Lung (tissue), 11 donors: ENCODE measurements at regions not wholly inside any gene's neighbourhood (a gene's known extent, or its start where the extent isn't known, plus 50 kb on each side); places are given as distances from the start of the nearest gene placed in this dataset.
A peak's percentile ranks its signal among the peaks of the same experiment; 100 is the strongest.

Experiments
- ATAC-seq: fragments of 200-7000 bp; cut with Tn5 transposase; one replicate; pipeline ENCODE4 v1.9.1; 2020; ENCODE audit warnings: moderate number of reproducible peaks; ENCODE audit not compliant: insufficient read depth, low FRiP score
- DNase-seq, 3 donors: peaks; one replicate each; pipeline ENCODE4 v3.0.0-alpha.2; 2013 to 2017
- H3K27ac ChIP-seq, 2 donors: one replicate each; pipeline ENCODE4 v1.5.1; 2013; ENCODE audit warnings: mild to moderate bottlenecking in 2 of 2, moderate library complexity in 2 of 2, control low read depth in 1 of 2, inconsistent platforms in 1 of 2, low read depth in 1 of 2, low read length in 1 of 2
- H3K27me3 ChIP-seq, 3 donors: one replicate each; pipeline ENCODE4 v1.5.1; 2013; ENCODE audit warnings: low read length in 2 of 3; ENCODE audit not compliant: control insufficient read depth in 3 of 3, insufficient read depth in 3 of 3
- H3K36me3 ChIP-seq, 4 donors: one replicate each; pipeline ENCODE4 v1.5.1; 2013; ENCODE audit warnings: low read length in 4 of 4, mild to moderate bottlenecking in 1 of 4, moderate library complexity in 1 of 4; ENCODE audit not compliant: control insufficient read depth in 4 of 4, insufficient read depth in 4 of 4
- H3K4me1 ChIP-seq, 5 donors: one replicate each; pipeline ENCODE4 v1.5.1; 2013; ENCODE audit warnings: low read length in 5 of 5, mild to moderate bottlenecking in 2 of 5, moderate library complexity in 1 of 5; ENCODE audit not compliant: control insufficient read depth in 5 of 5, insufficient read depth in 5 of 5
- H3K4me3 ChIP-seq: one replicate; pipeline ENCODE4 v1.5.1; 2013; ENCODE audit warnings: mild to moderate bottlenecking, control low read depth, moderate library complexity
- H3K9ac ChIP-seq, 2 donors: one replicate each; pipeline ENCODE4 v1.5.1; 2013; ENCODE audit warnings: low read length in 2 of 2, control low read depth in 1 of 2; ENCODE audit not compliant: insufficient read depth in 1 of 2
- H3K9me3 ChIP-seq, 4 donors: one replicate each; pipeline ENCODE4 v1.5.1; 2013; ENCODE audit warnings: low read length in 3 of 4, mild to moderate bottlenecking in 1 of 4, moderate library complexity in 1 of 4; ENCODE audit not compliant: control insufficient read depth in 4 of 4, insufficient read depth in 3 of 4
- CTCF ChIP-seq: IDR thresholded peaks from 2 replicates; pipeline ENCODE4 v1.5.1; 2012; ENCODE audit warnings: mild to moderate bottlenecking; ENCODE audit errors: control extremely low read depth, extremely low read depth
- WGBS, 2 donors: extraction: QIAGEN DNeasy Blood & Tissue Kit; methylation state at CpG; one replicate each; pipeline ENCODE4 v1.1.7; 2013; 5-methylcytosine and 5-hydroxymethylcytosine counted together
- donor health status: control.
- donor health status: control.
- donor health status: Bipolar disorder and iron deficiency.
- donor health status: healthy.
- donor health status: DM: yes; HTN: yes; CAD: no.

GRCh38 chr6:167745670-167746389 lies 80.9 kb upstream of the AFDN start:
- peaks cover 0 to 10% (median 6%) of the 10 kb centered on the region in 5 donors for H3K4me1 ChIP-seq
- peak; percentile 32 to 73 (median 43) for DNase-seq
- no peaks in the 10 kb centered on the region for H3K27me3 ChIP-seq
- H3K4me3 ChIP-seq = no peak overlapping the region
- no peak overlapping the region for H3K9ac ChIP-seq
- ATAC-seq = no peak
- H3K27ac ChIP-seq = no peak overlapping the region
- peaks cover 0 to 2% (median 0%) of the 10 kb centered on the region in 4 donors for H3K9me3 ChIP-seq
- no peak for TF ChIP-seq CTCF
- H3K36me3 ChIP-seq = no peaks in the 10 kb centered on the region
- 81 to 85% methylated on average over 19 of the region's 19 CpGs for WGBS, 2 donors

- Histone ChIP-seq H3K27ac (no peak overlapping the region), H3K36me3 (no peaks in the 10 kb centered on the region), H3K4me1 (peaks cover 0 to 17% (median 8%) of the 10 kb centered on the region in 5 donors), H3K9me3 (peaks cover 0 to 2% (median 0%) of the 10 kb centered on the region in 4 donors), H3K27me3 (no peaks in the 10 kb centered on the region), H3K4me3 (no peak overlapping the region), H3K9ac (no peak overlapping the region)
- ATAC-seq = no peak
- DNase-seq = no peak
- WGBS, 2 donors = 90 to 91% methylated on average over 17 of the region's 17 CpGs
- TF ChIP-seq CTCF = no peak
These were observed 80.3 kb upstream of the AFDN start for GRCh38 chr6:167746390-167746907.

GRCh38 chr6:167746975-167747374 lies 79.7 kb upstream of the AFDN start:
- ATAC-seq (no peak), DNase-seq (no peak)
- Histone ChIP-seq H3K27me3 (no peaks in the 10 kb centered on the region), H3K27ac (no peak overlapping the region), H3K4me1 (peaks cover 0 to 18% (median 9%) of the 10 kb centered on the region in 5 donors), H3K36me3 (no peaks in the 10 kb centered on the region), H3K4me3 (no peak overlapping the region), H3K9me3 (peaks cover 0 to 2% (median 0%) of the 10 kb centered on the region in 4 donors), H3K9ac (no peak overlapping the region)
- WGBS, 2 donors = 79 to 91% methylated on average over 9 of the region's 9 CpGs
- TF ChIP-seq CTCF = no peak
